NCI-H774 (cell line): ENCODE measurements at regions not wholly inside any gene's neighbourhood (a gene's known extent, or its start where the extent isn't known, plus 50 kb on each side); places are given as distances from the start of the nearest gene placed in this dataset.
A peak's percentile ranks its signal among the peaks of the same experiment; 100 is the strongest.
"Not testable (repeated sequence)": the region's sequence is repeated elsewhere in the genome, so short reads cannot be mapped to it uniquely, and the experiment has no call there.

Experiments used
- DNase-seq: peaks from one replicate; lab custom pipeline; 2025; lab: John Stamatoyannopoulos, UW

DNA sequence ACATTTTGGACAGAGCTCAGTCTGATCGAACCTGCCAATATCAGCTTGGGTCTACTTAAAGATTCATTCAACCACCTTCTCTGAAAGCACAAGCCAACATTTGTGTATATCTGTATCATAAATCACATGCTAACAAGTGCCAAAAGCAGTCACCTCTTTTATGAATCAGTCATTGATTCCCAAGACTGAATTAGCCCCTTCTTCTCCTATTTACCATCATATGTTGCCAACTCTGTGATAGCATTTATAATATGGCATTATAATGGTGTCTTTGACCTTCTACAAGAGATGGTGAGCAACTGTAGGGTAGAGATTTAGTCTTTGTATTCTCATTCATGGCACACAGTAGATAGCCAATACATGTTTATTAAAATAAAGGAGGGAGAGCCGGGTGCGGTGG is 61.4 kb downstream of the DDX53 start:
- no peak for DNase-seq

DNA sequence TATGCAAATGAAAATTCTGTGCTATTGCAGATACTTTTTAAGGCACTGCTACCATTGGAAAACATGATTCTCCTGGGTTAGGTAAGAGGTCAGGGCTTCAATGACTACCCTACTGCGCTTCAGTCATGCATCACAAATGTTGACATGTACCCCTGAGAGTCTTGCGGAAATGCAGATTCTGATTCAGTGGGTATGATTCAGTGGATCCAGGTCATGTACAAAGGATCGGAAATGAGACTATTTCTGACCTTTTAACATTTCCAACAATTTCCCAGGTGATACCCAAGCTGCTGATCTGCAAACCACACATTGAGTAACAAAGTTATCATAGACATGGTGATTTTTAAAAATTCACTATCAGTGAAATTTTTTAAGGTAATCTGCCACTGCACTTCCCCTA is 62.6 kb downstream of the DDX53 start:
- DNase-seq: no peak

DNA sequence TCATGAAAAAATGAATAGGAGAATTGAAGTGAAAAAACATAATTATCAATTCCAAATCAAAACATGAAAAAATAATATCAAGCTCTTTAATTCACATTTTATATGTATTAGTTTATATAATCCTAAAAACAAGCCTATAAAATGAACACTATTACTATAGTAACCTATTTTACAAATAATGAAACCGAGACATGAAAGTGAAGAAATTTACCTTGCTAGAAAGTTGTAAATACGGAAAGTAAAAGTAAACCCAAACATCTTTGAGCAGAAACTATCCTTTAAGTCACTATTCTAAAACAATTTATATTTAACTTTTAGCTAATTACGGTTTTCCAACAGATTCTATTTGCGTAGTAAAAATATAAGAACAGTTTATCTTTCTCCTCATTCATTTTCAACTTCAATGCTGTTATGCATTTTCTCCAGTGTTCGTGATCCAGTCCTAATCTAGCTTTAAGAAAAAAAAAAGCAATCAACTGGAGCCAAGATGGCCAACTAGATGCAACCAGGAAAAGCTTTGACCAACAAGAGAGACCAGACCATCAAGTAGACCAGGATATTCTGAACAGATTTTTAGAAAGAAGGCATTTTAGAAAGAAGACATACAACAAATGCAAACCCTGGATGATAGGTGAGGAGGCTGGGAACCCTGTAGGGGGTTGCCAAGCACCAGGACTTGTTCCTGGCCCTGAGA is 67.0 kb downstream of the DDX53 start:
- no peak for DNase-seq

DNA sequence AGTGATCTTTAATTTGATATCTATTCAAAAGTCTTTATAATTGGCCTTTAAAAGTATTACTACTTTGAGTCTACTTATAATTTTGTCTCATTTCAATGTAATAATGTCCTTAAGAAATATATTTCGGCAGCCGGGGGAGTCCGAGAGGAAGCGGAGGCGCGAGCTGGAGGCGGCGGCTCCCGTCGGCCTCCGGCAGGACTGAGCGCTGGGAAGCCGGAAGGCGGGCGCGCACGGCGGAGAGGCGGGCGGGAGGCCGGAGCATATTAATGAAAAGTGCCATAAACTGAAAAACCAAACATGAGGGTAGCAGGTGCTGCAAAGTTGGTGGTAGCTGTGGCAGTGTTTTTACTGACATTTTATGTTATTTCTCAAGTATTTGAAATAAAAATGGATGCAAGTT is 75.7 kb downstream of the DDX53 start:
- not testable (repeated sequence) for DNase-seq

DNA sequence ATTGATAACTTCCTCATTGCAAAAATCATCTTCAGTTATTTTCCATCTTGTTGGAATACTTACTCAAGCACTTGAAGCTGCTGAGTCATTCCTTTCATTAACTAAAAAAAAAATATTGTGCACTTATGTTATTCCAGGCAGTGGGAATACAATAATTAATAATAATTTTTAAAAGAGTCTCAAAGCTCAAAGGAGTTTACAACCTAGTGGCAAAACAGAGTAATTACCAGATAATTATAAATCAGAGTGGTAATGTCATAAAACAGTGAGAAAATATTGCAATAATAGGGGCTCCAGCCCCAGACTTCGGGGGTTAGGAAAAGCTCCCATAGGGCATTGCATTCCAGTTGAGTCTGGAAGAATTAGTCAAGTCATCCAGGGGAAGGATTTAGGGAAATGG is 79.6 kb downstream of the DDX53 start:
- no peak for DNase-seq

DNA sequence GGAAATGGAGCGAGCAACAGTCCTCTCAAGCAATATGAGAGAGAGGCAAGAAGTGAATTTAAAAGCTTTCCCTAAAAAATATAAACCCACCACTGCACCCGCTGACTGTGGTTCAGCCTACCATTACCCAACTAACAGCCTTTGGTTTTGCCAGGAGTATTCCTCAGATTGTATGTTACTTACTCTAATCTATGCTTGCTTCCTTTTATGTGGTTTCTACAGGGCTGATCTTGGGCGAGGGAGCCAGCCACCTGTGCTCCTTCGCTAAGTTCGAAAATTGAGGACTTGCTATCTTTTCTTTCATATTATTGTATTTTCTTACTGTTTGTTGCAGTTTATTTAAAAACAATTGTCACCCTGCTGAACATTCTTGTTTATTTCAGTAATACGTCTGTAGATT is 101.1 kb downstream of the DDX53 start:
- DNase-seq: no peak

DNA sequence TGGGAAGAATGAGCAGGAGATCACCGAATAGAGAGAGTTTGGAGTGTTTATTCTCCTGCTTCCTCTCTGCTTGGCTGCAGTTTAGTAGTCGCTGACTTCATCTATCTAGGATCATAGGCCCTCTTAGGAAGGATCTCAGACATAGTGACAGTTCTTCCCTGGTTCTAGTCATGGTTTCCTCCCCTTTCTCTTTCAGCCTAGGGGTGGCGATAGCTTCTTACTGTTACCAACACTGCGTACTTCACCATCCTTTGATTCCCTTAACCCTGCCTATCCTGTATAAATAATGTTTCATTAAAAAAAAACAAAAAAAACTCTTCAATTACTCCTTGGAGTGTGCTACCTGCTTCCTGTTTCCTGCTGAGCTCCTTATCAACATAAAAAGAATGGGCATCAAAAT is 103.8 kb downstream of the DDX53 start:
- DNase-seq: no peak

DNA sequence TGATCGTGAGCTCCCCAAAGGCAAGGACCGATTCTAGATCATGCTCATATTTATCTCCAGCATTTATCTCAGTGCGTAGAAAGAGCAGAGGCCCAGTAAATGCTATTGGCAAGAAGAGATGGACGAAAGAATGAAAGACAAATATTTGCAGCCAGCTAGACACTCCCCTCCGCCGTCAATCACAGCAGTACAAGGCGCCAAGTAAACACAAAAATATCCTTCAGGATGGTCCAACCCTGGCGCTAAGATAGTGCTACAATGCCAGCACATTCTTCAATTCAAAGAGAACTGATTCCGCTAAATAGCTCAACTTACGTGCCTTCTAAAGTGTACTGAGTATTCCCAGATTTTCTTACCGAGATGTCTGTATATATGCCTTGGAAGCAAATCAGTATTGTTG is 114.5 kb downstream of the DDX53 start:
- DNase-seq: no peak

DNA sequence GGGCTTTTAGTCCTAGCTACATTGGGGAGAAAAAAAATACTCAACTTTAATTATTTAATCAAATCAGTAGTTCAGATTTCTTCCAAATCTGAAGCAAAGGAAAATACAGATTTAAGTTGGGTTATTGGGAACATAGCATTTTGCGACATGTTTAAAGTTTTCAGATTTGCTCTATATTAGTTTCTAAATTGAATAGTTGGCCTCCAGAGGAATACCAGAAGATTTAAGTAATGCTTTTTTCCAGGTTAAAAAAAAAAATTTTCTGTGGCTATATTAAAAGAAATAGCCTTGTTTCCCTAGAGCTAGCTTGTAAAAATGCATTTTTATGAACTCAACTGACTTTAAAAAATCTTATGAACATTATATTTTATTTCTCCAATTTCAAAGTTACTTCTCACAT is 115.9 kb downstream of the DDX53 start:
- DNase-seq: no peak

DNA sequence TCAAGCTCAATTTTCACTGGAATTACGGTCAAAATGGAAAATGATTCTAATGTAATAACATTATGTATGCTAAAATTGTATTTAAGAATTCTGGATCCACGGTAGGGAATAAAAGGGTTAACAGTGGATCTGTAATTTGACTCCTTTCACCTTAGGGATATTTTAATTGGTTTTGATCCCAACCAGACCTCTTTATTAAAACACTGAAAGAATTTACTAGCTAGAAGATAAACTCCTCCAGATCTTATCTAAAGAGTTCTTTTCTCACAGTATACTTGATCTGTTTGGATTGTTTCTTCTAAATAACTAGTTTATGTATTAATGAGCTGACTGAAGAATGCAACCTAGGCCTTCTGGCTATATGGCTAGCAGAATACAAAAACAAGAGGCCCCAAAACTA is 118.4 kb downstream of the DDX53 start:
- DNase-seq: no peak

DNA sequence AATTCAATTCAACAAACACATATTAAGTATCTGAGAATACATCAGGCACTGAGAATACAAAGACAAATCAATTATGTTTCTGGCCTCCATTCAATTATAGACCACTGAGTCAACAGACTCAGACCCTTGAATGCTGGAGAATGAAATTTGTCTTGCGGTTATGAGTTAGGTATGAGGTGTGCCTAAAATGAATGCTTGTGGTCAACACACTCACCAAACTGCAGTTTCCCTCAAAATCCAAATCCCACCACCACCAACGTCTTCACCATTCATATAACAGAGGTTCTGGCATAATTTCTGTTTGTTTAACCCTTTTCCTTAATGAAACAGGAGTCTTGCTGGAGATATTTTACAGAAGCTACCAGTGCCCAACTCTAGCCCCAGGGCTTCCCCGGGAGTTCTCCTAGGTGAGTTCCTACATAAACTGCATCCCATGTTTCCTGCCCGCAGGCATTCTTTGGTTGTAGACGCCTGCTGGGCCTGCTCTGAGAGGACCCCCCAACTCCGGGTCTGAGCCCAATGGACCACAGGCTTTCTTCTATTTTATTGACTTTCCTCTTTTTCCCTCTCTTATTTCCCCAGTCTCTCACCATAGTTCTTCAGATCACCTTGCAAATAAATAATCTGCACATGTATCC is 119.2 kb downstream of the DDX53 start:
- no peak for DNase-seq

DNA sequence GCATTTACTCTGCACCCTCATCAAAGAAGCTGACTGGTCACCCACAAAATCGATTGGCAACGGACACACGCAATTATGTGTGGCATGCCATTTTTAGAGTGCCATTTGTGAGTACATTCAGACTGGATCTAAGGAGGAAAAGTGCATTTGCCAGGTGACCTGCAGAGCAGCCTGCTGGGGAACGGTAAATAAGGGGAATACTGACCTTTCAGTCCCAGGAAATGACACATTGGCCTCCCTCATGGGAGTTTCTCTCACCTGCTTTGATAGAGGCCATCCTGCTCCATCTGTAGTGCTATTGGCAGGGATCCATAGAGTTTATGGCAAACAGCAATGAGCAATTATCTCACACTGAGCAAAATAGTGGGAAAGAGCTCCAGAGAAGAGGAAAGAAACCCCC is 127.8 kb downstream of the DDX53 start:
- peak; percentile 6 for DNase-seq

DNA sequence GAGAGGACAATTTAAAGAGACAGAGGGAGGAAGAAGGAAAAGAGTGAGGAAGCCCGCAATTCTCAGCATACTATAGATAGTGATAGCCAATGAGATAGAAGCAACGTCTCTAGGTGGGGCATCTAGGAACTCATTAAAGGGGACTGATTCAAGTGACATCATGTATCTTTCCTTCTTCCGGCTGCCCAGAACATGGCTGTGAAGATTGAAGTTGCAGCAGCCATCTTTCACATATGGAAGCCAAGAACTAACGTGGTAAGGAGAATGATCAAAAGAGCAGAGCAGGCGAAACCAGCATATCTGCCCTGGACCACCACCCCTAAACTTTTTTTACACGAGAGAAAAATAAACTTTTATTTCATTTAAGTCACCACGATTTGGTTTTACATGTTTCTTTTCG is 133.8 kb downstream of the DDX53 start:
- DNase-seq: no peak

DNA sequence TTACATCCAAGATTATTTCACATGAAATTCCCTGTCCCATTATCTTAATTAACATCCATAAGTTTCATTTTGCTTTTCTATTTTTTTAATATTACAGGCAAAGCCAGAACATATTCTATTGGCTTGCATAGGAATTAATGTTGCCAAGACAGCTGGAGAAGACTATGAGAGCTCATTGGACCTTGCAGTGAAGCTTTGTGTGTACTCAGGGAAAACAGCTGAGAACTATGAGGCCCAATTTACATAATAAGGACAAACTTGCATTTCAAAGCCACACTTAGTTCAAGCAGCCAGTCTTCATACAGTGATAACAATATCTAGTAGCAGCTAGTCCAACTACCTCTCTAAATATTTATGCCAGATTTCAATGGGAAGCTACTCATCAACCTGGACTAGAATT is 134.4 kb downstream of the DDX53 start:
- DNase-seq: no peak

DNA sequence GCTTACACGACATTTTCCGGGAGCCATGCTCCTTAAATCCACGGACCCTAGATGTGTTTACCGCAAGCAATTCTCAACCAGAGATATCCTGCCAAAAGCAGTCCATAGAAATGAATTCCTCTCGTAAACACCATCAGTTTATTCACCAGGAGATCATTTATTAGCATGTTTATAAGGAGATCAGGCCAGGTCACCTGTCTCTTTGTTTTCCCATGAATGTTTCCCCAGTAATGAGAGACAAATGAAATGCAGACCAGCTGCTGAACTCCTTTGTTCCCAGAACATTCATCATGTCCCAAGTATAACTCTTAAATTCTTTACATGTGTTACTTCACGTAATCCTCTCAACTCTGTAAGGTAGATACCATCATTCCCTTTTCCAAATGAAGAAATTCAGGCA is 137.1 kb downstream of the DDX53 start:
- peak; percentile 15 for DNase-seq

DNA sequence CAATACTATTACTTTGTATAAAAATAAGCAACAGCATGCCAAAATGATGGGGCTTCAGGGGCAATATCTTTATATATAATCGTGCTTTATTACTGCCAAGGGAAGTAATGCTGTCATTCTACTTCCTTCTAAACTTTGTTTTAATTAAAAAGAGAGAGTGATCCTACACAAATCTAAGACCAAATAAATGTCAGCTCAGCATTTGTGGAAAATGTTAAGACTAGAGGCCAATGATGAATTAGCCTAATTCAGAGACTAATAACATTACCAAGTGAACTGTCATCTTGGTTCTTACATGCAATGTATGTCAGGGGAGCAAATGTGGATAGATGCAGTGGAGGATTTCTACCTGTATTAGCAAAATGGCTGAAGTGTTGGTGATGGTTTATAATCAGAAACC is 166.4 kb upstream of the PTCHD1 start:
- DNase-seq: no peak

DNA sequence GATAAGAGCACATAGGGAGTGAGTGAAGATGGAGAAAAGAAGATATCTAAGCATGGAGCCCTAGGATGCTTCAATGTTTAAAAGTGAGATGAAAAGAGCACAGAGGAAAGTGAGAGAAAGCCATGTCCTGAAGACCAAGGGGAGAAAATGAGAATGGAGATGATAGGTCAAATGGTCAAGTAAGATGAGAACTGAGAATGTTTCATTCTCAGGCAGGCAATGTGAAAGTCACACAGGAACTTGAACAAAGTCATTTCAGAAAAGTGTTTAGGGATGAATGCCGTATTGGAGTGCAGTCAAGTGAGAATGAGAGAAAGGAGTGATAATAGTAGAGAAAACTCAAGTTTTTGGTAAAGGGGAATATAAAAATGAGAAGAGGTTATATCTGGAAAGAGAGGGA is 148.7 kb upstream of the PTCHD1 start:
- no peak for DNase-seq

DNA sequence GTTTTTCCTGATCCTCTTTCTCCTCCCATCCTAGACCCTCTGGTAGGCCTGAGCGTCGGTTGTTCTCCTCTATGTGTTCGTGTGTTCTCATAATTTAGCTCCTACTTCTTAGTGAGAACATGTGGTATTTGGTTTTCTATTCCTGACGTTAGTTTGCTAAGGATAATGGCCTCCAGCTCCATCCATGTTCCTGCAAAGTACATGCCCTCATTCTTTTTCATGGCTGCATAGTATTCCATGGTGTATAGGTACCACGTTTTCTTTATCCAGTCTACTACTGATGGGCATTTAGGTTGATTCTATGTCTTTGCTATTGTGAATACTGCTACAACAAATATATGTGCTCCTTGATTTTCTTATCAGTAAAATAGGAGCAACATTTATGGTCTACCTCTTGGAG is 146.8 kb upstream of the PTCHD1 start:
- no peak for DNase-seq

DNA sequence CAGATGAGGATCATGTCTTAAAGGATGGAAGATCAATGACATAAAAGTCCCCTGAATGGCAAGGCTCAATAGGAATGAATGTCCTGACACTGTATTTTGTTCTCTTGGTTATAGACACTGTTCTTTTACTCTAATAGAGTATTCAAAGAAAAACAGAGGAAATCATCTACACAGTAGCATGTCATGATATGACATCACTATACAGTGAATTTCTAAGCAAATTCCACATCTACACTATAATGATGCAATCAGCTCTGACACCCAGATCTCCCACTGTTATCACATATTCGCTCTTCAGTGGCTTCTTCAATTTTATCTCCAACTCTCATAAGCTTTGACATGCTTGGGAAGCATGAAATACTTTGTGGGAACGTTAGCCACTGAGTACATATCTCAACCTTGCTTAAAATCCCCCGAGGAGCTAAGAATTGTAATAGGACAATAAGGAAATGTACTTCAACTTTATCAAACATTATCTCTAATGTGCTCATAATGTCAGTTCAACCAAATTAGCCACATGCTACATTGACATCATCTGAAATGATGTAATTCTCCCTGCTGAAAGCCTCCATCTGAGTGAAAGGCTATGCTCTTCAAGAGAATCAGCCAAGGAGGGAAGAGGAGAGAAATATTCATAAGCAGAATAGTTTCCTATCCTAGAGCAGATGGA is 139.6 kb upstream of the PTCHD1 start:
- no peak for DNase-seq

DNA sequence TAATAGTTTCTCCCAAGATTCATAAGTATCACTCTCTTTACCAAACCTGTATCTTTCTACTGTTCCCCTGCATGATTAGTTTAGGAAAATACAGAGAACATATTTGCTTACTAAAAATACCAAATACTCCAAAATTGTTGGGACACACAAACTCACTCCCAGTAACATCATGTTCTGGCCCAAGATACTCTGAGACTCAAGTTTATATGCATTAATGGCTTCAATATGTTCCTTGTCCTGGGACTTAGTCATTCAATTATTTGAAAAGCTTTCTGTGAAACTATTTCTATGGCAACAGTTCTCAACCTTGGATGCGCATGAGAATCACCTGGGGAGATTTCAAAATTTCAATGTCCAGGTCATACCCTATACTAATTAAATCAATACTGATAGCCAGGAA is 138.9 kb upstream of the PTCHD1 start:
- DNase-seq: no peak

DNA sequence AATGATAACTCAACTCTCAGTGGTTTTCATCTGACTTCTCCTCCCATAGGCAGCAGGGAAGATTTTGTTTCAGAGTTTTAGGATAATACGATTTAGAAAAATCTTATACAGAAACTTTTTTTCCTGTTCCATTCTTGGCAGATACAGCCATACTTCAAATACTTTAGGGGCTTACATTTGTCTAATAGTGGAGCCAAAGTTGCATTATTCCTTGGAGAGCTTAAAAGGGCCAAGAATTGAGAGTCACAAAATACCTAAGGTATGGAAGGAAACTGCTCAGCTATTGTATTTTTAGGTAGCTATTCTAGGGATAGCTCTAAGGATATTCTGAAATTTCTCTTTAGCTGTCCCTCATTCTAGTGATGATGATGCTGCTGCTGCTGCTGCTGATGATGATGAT is 132.9 kb upstream of the PTCHD1 start:
- DNase-seq: no peak

DNA sequence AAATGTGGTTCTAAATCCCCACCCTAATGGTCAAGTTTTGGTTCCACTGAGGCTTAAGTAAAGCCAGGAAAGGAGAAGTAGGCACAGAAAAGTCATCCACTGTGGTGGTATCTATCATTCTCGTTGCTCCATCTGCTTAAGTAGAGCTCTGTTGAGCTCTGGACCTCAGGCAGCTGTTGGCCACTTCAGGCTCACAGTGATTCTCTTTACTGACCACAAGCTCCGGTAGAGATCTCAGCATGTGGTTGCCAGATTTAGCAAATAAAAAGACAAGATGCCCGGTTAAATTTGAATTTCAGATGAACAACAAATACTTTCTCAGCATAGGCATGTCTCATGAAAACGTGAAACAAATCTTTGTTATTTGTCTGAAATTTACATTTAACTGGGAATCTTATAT is 132.3 kb upstream of the PTCHD1 start:
- DNase-seq: no peak

DNA sequence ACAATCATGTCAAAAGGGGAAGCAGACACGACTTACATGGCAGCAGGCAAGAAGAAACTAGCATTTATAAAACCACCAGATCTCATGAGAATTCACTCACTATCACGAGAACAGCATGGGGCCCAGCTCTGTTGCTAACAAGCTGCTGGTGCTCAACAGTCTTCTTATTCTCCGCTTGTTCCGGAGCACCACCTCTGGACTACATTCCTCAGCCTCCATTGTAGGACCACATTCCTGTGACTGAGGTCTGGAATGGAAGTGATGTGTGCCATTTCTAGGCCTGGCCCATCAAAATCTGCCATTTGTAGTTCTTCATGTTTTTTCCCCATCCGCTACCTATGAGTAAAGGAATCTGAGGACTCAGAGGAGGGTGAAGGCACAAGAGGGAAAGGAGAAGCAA is 111.5 kb upstream of the PTCHD1 start:
- no peak for DNase-seq

DNA sequence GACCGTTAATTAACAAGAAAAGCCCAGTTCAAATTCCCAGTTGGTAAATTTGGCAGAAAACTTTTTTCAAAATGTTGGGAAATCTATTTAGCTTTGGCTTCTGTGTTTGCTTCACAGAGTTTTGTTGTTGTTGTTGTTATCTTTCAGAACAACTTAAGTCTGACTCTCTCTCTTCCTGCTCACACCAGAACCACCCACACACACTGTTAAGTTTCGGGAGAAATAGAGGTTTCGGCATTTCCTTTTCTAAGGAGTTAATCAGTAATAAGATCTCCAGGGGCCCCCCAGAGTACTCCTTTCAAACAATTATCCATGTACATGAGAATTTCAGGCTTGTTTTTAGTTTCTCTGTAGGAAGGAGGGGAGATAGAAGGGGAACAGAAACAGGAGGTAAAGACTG is 106.2 kb upstream of the PTCHD1 start:
- no peak for DNase-seq
